RWPE1 (cell line): ENCODE measurements at regions not wholly inside any gene's neighbourhood (a gene's known extent, or its start where the extent isn't known, plus 50 kb on each side); places are given as distances from the start of the nearest gene placed in this dataset.

ENCODE experiments used
- CTCF ChIA-PET: fragments of 350-600 bp; sonication (Branson Sonifier 250); formaldehyde crosslinking; extraction: SDS; loops from one replicate; lab custom pipeline; 2021; lab: Yijun Ruan, JAX
- POLR2A ChIA-PET: fragments of 400-600 bp; formaldehyde crosslinking; extraction: SDS; loops from one replicate; lab custom pipeline; 2020; ENCODE audit warnings: antibody characterized with exemption; ENCODE audit not compliant: low non-redundant PET; lab: Yijun Ruan, JAX
- DNase-seq: peaks from one replicate; pipeline ENCODE4 v3.0.0; 2012; ENCODE audit warnings: low spot score
- H3K27ac ChIP-seq: fragments of 450-650 bp; 2 replicates; pipeline ENCODE4 v1.5.1; 2017
- TF ChIP-seq, protein P1 (sequence below): fragments of 450-650 bp; conservative IDR thresholded peaks from 2 replicates; pipeline ENCODE4 v1.5.1; 2017; ENCODE audit warnings: low read depth, mild to moderate bottlenecking

DNA sequence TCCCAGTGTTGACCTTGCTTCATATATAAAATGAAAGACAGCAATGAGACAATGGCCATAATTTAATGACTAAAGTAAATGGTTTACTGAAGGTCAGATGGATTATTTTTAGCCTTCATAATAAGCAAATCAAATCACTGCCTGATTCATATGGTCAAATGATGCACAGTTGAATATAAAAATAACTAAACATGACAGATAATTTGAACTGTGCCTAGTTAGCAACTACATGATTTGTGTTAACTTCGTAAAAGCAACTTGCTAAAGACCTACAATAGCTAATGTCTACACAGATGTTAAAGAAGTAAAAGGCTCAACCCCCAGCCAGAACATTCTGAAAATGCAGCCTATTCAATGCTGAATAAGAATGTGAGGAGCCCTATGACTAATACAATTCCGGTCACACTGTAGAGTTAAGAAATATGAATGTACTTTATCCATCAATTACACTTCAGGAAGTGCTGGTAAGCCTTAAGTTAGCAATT lies 590.8 kb upstream of the CDH2 start:
- ChIA-PET POLR2A (no interaction called here), CTCF (no interaction called here)
- TF ChIP-seq, protein P1, sequence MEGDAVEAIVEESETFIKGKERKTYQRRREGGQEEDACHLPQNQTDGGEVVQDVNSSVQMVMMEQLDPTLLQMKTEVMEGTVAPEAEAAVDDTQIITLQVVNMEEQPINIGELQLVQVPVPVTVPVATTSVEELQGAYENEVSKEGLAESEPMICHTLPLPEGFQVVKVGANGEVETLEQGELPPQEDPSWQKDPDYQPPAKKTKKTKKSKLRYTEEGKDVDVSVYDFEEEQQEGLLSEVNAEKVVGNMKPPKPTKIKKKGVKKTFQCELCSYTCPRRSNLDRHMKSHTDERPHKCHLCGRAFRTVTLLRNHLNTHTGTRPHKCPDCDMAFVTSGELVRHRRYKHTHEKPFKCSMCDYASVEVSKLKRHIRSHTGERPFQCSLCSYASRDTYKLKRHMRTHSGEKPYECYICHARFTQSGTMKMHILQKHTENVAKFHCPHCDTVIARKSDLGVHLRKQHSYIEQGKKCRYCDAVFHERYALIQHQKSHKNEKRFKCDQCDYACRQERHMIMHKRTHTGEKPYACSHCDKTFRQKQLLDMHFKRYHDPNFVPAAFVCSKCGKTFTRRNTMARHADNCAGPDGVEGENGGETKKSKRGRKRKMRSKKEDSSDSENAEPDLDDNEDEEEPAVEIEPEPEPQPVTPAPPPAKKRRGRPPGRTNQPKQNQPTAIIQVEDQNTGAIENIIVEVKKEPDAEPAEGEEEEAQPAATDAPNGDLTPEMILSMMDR: no peak
- no peak overlapping the region for H3K27ac ChIP-seq
- peak; percentile 32 for DNase-seq

DNA sequence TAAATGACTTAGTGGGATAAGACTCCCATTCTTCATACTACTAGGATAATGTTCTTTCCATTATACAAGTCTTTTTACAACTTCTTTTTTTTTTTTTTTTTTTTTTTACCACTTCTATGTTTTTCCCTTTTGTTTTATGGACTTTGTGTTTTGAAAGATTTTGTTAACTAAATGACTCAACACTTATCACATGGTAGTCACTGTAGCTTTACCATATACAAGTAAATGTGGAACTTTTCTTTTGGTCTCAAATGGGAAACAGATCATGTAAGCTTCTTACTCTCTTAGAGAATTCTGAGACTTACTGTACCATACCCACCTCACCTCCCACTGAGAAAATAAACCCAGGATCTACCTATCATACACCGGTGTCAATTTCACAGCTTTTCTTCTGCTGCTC lies 590.3 kb upstream of the CDH2 start:
- no peak for DNase-seq
- no peak overlapping the region for H3K27ac ChIP-seq
- CTCF ChIA-PET: no interaction called here
- TF ChIP-seq, protein P1: no peak
- POLR2A ChIA-PET: no interaction called here

DNA sequence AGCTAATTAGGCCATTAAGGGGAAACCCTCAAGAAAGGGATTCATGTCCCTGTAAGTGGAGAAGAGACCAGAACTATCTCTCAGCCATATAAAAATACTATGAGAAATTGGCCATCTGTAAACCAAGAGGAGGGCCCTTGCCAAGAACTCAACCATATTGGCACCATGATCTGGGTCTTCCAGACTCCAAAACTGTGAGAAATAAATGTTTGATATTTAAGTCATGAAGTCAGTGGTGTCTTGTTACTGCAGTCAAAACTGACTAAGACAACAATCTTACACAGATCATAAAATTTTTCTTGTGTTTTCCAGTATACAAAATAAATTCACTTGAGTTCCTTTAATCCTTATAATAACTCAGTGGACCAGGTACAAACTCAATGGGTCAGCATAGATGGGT lies 589.8 kb upstream of the CDH2 start:
- H3K27ac ChIP-seq: no peak overlapping the region
- POLR2A ChIA-PET: no interaction called here
- CTCF ChIA-PET: no interaction called here
- no peak for DNase-seq
- TF ChIP-seq, protein P1: no peak

DNA sequence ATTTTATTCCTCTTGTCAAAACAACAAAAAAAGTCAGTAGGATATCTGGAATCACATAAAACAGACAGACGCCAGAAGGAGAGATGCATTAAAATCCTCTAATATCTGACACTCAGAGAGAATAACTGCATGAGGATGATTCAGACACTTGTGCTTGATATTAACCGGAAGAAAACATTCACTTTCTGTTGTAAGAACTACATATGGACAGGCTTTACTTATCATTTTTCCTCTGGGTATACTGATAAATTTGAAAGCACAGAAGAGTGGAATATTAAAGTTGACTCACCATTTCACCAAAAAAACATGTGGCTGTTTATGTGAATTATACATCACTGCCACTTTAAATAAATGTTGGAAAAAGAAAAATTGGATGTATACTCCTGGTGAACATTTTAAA lies 589.1 kb upstream of the CDH2 start:
- H3K27ac ChIP-seq: no peak overlapping the region
- CTCF ChIA-PET: interaction anchor here (0.7 kb wide), 1 partner anchor 12 kb away, joined by 4 read pairs; no protein-coding TSS in a partner anchor
- no peak for DNase-seq
- TF ChIP-seq, protein P1: no peak
- POLR2A ChIA-PET: no interaction called here

DNA sequence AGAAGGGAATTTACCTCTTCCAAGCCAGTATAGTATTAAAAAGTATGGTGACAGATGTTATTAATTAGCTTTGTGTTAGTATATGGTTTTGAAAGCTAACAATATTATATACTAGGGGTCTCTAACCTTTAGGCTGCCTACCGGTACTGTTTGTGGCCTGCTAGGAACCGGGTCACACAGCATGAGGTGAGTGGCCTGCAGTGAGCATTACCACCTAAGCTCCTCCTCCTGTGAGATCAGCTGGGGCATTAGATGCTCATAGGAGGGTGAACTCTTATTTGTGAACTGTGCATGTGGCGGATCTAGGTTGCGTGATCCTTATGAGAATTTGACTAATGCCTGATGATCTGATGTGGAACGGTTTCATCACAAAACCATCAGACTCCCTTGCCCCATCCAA lies 583.4 kb upstream of the CDH2 start:
- TF ChIP-seq, protein P1: no peak
- ChIA-PET POLR2A (no interaction called here), CTCF (no interaction called here)
- DNase-seq: no peak
- no peak overlapping the region for H3K27ac ChIP-seq

DNA sequence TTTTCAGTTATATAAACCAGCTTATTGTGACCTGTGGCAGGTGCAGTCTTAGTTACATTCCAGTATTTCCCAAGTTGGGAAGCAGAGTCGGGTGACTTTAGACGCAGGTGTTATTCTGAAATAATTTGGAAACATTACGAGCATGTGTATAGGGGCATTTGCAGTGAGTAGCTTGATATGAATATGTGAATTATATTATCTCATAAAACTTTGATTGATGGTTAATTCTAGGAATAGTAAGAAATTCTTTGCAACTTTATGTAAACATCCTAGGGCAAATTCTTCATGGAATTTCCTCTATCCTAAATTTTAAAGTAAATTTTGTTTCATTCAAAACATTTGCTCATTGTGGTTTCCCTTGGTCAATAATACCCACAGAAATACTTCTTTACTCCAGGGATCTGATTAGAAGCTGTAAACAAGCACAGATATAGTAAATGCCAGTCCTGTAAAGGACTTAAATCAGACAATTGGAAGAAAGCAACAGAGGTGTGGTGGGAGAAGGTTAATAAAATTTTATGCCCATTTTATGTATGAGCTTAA lies 580.6 kb upstream of the CDH2 start:
- DNase-seq: no peak
- CTCF ChIA-PET: no interaction called here
- no peak overlapping the region for H3K27ac ChIP-seq
- POLR2A ChIA-PET: no interaction called here
- TF ChIP-seq, protein P1: no peak
